ENCODE measurements at regions not wholly inside any gene's neighbourhood (a gene's known extent, or its start where the extent isn't known, plus 50 kb on each side); places are given as distances from the start of the nearest gene placed in this dataset.

GRCh38 chr15:77746254-77747174 lies 113.8 kb upstream of the LINGO1 start:
- ATAC-seq (ENCODE audit: low FRiP score) (no peak), DNase-seq (ENCODE audit: low spot score) (no peak)
- no peak for TF ChIP-seq CTCF (IDR thresholded peaks at IDR 0.05)

DNA sequence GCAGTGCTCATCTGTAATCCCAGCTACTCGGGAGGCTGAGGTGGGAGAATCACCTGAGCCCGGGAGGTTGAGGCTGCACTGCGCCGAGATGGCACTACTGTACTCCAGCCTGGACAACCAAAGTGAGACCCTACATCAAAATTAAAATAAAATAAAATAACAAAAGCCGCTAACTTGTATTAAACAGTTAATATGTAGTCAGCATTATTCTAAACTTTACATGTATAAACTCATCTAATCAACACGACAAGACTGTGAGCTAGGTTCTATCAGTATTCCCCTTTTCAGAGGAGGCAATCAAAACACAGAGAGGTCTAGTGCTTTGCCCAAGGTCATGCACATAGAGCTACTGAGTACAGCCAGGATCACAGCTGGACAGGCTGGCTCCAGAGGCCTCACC lies 111.7 kb upstream of the LINGO1 start:
- no peak for TF ChIP-seq CTCF (IDR thresholded peaks at IDR 0.05)
- ATAC-seq (ENCODE audit: low FRiP score) (no peak), DNase-seq (ENCODE audit: low spot score) (no peak)

GRCh38 chr15:77742570-77742969 lies 109.9 kb upstream of the LINGO1 start:
- no peak for DNase-seq (ENCODE audit: low spot score)
- no peak for TF ChIP-seq CTCF (IDR thresholded peaks at IDR 0.05)
- no peak for ATAC-seq (ENCODE audit: low FRiP score)

DNA sequence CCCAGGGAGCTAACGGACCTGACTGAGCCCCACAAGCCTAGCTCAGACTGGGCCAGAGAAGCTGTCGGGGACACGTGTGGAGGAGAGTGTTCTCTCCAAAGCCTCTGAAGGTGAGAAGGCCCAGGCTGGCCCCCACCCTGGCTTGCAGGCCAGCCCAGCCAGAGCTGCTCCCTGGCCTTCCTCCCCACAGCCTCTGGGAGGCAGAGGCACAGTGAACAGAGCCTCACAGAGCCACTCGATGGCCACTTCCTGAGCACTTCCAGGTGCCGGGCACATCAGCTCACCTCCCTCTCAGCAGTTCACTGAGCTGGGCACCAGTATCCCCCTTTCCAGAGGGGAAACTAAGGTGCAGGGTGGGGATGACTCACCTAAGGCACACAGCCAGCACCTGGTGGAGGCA lies 109.4 kb upstream of the LINGO1 start:
- ATAC-seq (ENCODE audit: low FRiP score), result no peak
- TF ChIP-seq CTCF (IDR thresholded peaks at IDR 0.05), result no peak

DNA sequence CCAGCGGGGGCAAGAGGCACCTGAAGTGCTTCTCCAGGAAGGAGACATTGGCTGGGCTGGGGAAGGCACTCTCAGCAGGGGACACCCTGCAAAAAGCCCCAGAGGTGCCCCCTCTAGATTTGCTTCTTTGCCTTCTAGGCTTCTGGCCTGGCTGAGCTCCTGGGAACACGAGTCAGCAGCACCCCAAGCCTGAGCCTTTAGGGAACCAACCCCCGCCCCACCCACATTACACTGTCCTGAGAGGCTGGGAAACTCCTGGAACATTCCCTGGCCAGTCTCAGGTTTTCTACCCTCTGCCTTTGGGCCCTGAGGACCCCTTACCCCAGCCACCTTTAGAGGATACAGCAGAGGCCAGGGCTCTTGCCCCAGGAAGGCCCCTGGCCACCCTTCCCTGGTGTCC lies 108.4 kb upstream of the LINGO1 start:
- DNase-seq (ENCODE audit: low spot score) (no peak), ATAC-seq (ENCODE audit: low FRiP score) (no peak)
- TF ChIP-seq CTCF (IDR thresholded peaks at IDR 0.05), result no peak

More for the DNA sequence above, 109.4 kb upstream of the LINGO1 start:
- DNase-seq (ENCODE audit: low spot score), result no peak

DNA sequence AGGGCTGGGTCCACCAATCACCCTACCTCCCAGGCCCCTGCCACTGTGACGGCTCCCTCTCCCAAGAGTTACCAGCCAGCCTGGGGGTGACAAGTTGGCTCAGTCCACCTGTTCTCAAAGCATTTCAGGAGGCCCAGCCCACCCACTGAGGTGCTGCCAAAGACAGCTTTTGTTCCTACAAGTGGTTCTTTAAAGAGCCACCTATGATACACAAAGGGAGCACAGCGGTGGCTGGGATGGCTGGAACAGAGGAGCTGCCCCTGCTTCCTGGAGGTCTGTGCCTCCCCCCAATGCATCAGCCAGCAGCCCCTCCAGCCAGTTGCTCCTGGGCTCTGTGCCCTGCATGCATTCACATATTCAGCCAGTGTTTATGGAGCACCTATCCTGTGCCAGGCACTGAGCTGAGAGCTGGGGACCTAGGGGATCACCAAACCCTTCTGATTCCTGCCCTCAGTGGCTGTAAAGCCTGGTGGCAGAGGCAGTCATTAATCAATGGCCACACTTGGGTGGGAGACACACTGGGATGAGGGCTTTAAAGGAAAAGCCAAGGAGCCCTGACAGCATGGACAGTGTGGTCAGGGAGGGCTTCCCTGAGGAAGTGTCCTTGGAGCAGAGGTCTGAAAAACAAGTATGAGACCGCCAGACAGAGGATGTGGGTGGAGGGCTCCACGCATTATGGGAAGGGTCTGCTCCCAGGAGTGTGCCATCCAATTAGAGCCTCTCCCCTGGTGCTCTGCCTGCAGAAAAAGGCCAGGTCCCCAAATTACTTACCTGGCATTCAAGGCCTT lies 107.1 kb upstream of the LINGO1 start:
- no peak for TF ChIP-seq CTCF (IDR thresholded peaks at IDR 0.05)
- DNase-seq (ENCODE audit: low spot score) (no peak), ATAC-seq (ENCODE audit: low FRiP score) (no peak)
